ENCODE measurements at regions not wholly inside any gene's neighbourhood (a gene's known extent, or its start where the extent isn't known, plus 50 kb on each side); places are given as distances from the start of the nearest gene placed in this dataset.

DNA sequence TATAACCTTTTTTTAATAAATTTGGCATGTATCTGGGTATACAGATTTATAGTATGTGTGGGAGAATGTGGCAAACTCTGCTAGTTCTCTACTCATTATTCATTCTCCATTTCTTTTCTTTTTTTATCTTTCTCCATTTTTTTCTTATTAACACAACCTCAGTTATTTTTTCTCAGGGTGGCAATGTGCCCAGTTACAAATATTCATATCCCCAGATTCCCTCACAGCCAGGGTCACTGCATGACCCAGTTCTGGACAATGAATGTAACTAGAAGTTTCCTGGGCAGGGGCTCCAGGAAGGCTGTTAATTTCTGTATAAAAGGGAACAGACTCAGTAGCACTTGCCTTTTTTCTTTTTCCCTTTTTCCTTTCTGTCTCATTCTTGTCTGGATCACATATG is 95.6 kb downstream of the VCPKMT start:
- TF ChIP-seq, protein P1, sequence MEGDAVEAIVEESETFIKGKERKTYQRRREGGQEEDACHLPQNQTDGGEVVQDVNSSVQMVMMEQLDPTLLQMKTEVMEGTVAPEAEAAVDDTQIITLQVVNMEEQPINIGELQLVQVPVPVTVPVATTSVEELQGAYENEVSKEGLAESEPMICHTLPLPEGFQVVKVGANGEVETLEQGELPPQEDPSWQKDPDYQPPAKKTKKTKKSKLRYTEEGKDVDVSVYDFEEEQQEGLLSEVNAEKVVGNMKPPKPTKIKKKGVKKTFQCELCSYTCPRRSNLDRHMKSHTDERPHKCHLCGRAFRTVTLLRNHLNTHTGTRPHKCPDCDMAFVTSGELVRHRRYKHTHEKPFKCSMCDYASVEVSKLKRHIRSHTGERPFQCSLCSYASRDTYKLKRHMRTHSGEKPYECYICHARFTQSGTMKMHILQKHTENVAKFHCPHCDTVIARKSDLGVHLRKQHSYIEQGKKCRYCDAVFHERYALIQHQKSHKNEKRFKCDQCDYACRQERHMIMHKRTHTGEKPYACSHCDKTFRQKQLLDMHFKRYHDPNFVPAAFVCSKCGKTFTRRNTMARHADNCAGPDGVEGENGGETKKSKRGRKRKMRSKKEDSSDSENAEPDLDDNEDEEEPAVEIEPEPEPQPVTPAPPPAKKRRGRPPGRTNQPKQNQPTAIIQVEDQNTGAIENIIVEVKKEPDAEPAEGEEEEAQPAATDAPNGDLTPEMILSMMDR (IDR thresholded peaks at IDR 0.05) = no peak
- no peak for TF ChIP-seq POLR2A (IDR thresholded peaks at IDR 0.05)

Measured in esophagus squamous epithelium (tissue), 4 donors.